Choroid plexus epithelial cell (primary cell): ENCODE measurements at regions not wholly inside any gene's neighbourhood (a gene's known extent, or its start where the extent isn't known, plus 50 kb on each side); places are given as distances from the start of the nearest gene placed in this dataset.

Experiments used
- DNase-seq: peaks from one replicate; pipeline ENCODE4 v3.0.0-alpha.2; 2010; ENCODE audit warnings: low read depth
- H3K4me3 ChIP-seq: 2 replicates; pipeline ENCODE4 v1.5.1; 2011; ENCODE audit warnings: low read depth, mild to moderate bottlenecking, control low read depth, low read length, moderate library complexity
- TF ChIP-seq, protein P1 (sequence below): conservative IDR thresholded peaks from 2 replicates; pipeline ENCODE4 v1.5.1; 2011; ENCODE audit warnings: low read depth, mild to moderate bottlenecking, control low read depth, inconsistent platforms, low read length, moderate library complexity

GRCh38 chr4:120158841-120159463 is 92.3 kb upstream of the MAD2L1 start:
- DNase-seq, result no peak
- TF ChIP-seq, protein P1, sequence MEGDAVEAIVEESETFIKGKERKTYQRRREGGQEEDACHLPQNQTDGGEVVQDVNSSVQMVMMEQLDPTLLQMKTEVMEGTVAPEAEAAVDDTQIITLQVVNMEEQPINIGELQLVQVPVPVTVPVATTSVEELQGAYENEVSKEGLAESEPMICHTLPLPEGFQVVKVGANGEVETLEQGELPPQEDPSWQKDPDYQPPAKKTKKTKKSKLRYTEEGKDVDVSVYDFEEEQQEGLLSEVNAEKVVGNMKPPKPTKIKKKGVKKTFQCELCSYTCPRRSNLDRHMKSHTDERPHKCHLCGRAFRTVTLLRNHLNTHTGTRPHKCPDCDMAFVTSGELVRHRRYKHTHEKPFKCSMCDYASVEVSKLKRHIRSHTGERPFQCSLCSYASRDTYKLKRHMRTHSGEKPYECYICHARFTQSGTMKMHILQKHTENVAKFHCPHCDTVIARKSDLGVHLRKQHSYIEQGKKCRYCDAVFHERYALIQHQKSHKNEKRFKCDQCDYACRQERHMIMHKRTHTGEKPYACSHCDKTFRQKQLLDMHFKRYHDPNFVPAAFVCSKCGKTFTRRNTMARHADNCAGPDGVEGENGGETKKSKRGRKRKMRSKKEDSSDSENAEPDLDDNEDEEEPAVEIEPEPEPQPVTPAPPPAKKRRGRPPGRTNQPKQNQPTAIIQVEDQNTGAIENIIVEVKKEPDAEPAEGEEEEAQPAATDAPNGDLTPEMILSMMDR, result no peak
- H3K4me3 ChIP-seq, result no peak overlapping the region

GRCh38 chr4:120158046-120158445 is 91.4 kb upstream of the MAD2L1 start:
- TF ChIP-seq, protein P1, result no peak
- no peak overlapping the region for H3K4me3 ChIP-seq
- no peak for DNase-seq

- DNase-seq, result peak; percentile 93
- TF ChIP-seq, protein P1, result peak; percentile 55
- no peak overlapping the region for H3K4me3 ChIP-seq
Observed at GRCh38 chr4:120156120-120156718, 89.6 kb upstream of the MAD2L1 start.

- no peak overlapping the region for H3K4me3 ChIP-seq
- TF ChIP-seq, protein P1, result no peak
- DNase-seq, result no peak
Observed at GRCh38 chr4:120155287-120155686, 88.6 kb upstream of the MAD2L1 start.

GRCh38 chr4:120144634-120145033 is 78.0 kb upstream of the MAD2L1 start:
- H3K4me3 ChIP-seq, result no peak overlapping the region
- TF ChIP-seq, protein P1, result no peak
- DNase-seq, result no peak

- DNase-seq, result no peak
- H3K4me3 ChIP-seq, result no peak overlapping the region
- TF ChIP-seq, protein P1, result no peak
Observed at GRCh38 chr4:120144041-120144440, 77.4 kb upstream of the MAD2L1 start.

DNA sequence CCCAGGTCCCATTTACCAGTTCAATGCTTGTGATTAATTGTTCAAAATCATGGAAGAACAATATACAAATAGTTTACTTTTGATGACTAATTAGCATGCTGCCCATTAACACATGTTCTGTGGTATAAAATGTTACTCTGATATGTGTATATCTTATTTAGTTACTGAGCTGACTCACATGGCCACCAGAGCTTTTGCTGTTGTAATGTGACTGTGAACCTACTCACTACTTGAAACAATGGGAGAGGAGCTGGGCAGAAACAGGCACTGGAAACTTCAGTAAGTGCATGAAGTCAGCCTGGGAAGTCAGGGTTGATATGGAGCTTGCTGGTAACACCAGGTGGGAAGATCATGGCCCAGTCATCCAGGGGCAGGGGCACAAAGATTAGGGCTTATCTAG is 72.7 kb upstream of the MAD2L1 start:
- DNase-seq, result no peak
- no peak overlapping the region for H3K4me3 ChIP-seq
- TF ChIP-seq, protein P1, result no peak
